ENCODE measurements at regions not wholly inside any gene's neighbourhood (a gene's known extent, or its start where the extent isn't known, plus 50 kb on each side); places are given as distances from the start of the nearest gene placed in this dataset.

DNA sequence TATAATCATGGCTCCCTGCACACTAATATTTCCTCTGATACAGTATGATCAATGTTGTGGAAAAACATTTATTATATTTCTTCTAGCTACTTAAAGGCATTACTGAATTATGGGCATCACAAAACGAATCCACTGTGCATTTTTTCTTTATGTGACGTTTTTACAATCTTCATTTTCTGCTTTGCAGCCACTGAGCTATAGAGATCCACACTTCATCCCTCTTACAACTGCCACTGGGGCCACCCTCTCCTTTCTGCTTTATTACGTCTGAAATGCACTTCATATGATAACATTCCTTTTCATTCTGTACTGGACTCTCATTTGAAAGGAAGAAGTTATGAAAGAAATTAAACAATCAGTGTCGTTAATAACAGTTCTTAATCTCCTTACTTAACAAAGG lies 394.5 kb upstream of the HNRNPA3 start:
- Histone ChIP-seq H3K4me2 (no peak overlapping the region), H3K36me3 (ENCODE audit: low read depth) (no peaks in the 10 kb centered on the region), H4K20me1 (ENCODE audit: insufficient read depth) (no peaks in the 10 kb centered on the region), H3K4me3 (no peak overlapping the region), H3K27ac (no peak overlapping the region), H3K9me2 (ENCODE audit: insufficient read depth) (no peaks in the 10 kb centered on the region), H3K9me3 (ENCODE audit: insufficient read depth, low read depth) (no peaks in the 10 kb centered on the region), H2AFZ (no peak overlapping the region), H3K4me1 (replicated peaks; ENCODE audit: insufficient read depth) (no peaks in the 10 kb centered on the region), H3F3A (ENCODE audit: insufficient read depth, low read depth) (no peaks in the 10 kb centered on the region), H3K27me3 (ENCODE audit: insufficient read depth, low read depth) (peaks cover 46% of the 10 kb centered on the region), H3K79me2 (ENCODE audit: low read depth) (no peaks in the 10 kb centered on the region)
- intact Hi-C loops (cut with micrococcal nuclease; ENCODE audit: unreplicated experiment), result loop anchor here (10.0 kb wide), 1 partner anchor 517 kb away; no protein-coding TSS in a partner anchor
- ChIA-PET CTCF (no interaction called here), POLR2A (ENCODE audit: unreplicated experiment) (no interaction called here)
- no peak for DNase-seq
- no TSS peak for BruUV-seq (replicated peaks)
- no peak for TF ChIP-seq EZH2 (IDR thresholded peaks at IDR 0.05; ENCODE audit: low read depth)
- TF ChIP-seq, protein P1, sequence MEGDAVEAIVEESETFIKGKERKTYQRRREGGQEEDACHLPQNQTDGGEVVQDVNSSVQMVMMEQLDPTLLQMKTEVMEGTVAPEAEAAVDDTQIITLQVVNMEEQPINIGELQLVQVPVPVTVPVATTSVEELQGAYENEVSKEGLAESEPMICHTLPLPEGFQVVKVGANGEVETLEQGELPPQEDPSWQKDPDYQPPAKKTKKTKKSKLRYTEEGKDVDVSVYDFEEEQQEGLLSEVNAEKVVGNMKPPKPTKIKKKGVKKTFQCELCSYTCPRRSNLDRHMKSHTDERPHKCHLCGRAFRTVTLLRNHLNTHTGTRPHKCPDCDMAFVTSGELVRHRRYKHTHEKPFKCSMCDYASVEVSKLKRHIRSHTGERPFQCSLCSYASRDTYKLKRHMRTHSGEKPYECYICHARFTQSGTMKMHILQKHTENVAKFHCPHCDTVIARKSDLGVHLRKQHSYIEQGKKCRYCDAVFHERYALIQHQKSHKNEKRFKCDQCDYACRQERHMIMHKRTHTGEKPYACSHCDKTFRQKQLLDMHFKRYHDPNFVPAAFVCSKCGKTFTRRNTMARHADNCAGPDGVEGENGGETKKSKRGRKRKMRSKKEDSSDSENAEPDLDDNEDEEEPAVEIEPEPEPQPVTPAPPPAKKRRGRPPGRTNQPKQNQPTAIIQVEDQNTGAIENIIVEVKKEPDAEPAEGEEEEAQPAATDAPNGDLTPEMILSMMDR (conservative IDR thresholded peaks at IDR 0.05), result no peak

DNA sequence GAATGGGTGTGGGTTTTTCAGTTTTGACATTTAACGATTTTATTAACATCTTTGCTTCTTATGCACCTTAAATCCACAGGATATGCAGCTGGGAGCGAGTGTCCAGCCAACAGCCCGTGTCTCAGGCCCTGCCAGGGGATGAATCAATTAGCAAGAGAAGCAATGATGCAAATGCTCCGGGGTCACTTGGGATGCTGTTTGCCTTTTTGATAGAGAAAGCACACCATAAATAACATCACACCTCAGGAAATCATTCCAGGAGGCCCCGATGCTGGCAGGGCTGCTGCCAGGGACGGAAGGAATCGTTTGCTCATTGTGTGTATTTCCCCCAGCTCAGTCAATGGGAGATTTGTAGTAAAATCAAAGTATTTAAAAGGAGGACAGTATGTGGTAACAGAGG lies 394.0 kb upstream of the HNRNPA3 start:
- TF ChIP-seq, protein P1 (conservative IDR thresholded peaks at IDR 0.05), result no peak
- TF ChIP-seq EZH2 (IDR thresholded peaks at IDR 0.05; ENCODE audit: low read depth), result no peak
- intact Hi-C loops (cut with micrococcal nuclease; ENCODE audit: unreplicated experiment), result loop anchor here (10.0 kb wide), 1 partner anchor 516 kb away; no protein-coding TSS in a partner anchor
- no peaks in the 10 kb centered on the region for H3F3A ChIP-seq (ENCODE audit: insufficient read depth, low read depth)
- no peaks in the 10 kb centered on the region for H3K9me2 ChIP-seq (ENCODE audit: insufficient read depth)
- no peaks in the 10 kb centered on the region for H3K9me3 ChIP-seq (ENCODE audit: insufficient read depth, low read depth)
- ChIA-PET POLR2A (ENCODE audit: unreplicated experiment) (no interaction called here), CTCF (no interaction called here)
- H4K20me1 ChIP-seq (ENCODE audit: insufficient read depth), result no peaks in the 10 kb centered on the region
- DNase-seq, result no peak
- no peaks in the 10 kb centered on the region for H3K4me1 ChIP-seq (replicated peaks; ENCODE audit: insufficient read depth)
- H3K79me2 ChIP-seq (ENCODE audit: low read depth), result no peaks in the 10 kb centered on the region
- H3K27me3 ChIP-seq (ENCODE audit: insufficient read depth, low read depth), result peaks cover 50% of the 10 kb centered on the region
- H3K4me3 ChIP-seq, result no peak overlapping the region
- no peak overlapping the region for H2AFZ ChIP-seq
- BruUV-seq (replicated peaks), result no TSS peak
- no peak overlapping the region for H3K27ac ChIP-seq
- no peaks in the 10 kb centered on the region for H3K36me3 ChIP-seq (ENCODE audit: low read depth)
- no peak overlapping the region for H3K4me2 ChIP-seq

DNA sequence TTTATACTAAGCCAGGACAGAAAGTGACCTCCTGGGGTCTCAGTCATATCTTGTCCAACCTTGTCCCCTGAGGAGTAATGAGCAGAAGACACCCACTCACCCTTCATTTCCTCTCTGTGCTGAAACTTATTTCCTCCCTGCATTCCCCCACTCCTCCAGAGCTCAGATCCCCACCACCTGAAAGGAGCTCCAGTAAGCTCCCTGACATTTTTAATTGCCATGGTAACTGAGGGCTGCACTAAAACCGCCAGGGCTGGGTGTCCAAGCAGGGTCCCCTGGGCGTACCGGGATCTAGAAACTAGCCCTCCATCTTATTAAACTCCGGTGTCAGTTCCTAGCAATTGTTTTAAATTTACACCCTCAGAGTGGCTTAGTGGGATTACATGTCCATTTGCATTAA lies 393.3 kb upstream of the HNRNPA3 start:
- Histone ChIP-seq H3K36me3 (ENCODE audit: low read depth) (no peaks in the 10 kb centered on the region), H3F3A (ENCODE audit: insufficient read depth, low read depth) (no peaks in the 10 kb centered on the region), H3K9me3 (ENCODE audit: insufficient read depth, low read depth) (no peaks in the 10 kb centered on the region), H3K4me3 (no peak overlapping the region), H3K4me1 (replicated peaks; ENCODE audit: insufficient read depth) (no peaks in the 10 kb centered on the region), H2AFZ (no peak overlapping the region), H3K79me2 (ENCODE audit: low read depth) (no peaks in the 10 kb centered on the region), H3K9me2 (ENCODE audit: insufficient read depth) (no peaks in the 10 kb centered on the region), H3K27ac (no peak overlapping the region), H3K4me2 (no peak overlapping the region), H4K20me1 (ENCODE audit: insufficient read depth) (no peaks in the 10 kb centered on the region), H3K27me3 (ENCODE audit: insufficient read depth, low read depth) (peaks cover 55% of the 10 kb centered on the region)
- TF ChIP-seq EZH2 (IDR thresholded peaks at IDR 0.05; ENCODE audit: low read depth), result no peak
- TF ChIP-seq, protein P1 (conservative IDR thresholded peaks at IDR 0.05), result no peak
- intact Hi-C loops (cut with micrococcal nuclease; ENCODE audit: unreplicated experiment), result loop anchor here (10.0 kb wide), 1 partner anchor 515 kb away; no protein-coding TSS in a partner anchor
- CTCF ChIA-PET, result interaction anchor here (0.6 kb wide), 1 partner anchor 163 kb away, joined by 5 read pairs; no protein-coding TSS in a partner anchor
- no peak for DNase-seq
- BruUV-seq (replicated peaks), result no TSS peak
- POLR2A ChIA-PET (ENCODE audit: unreplicated experiment), result no interaction called here

Measured in PC-9 (cell line).